ENCODE measurements at regions not wholly inside any gene's neighbourhood (a gene's known extent, or its start where the extent isn't known, plus 50 kb on each side); places are given as distances from the start of the nearest gene placed in this dataset.

GRCh38 chr12:60138526-60138925, 542.7 kb downstream of the SLC16A7 start:
- DNase-seq (ENCODE audit: low spot score) = no peak

GRCh38 chr12:60144395-60144794, 548.6 kb downstream of the SLC16A7 start:
- no peak for DNase-seq (ENCODE audit: low spot score)

- no peak for DNase-seq (ENCODE audit: low spot score)
Measured at GRCh38 chr12:60148109-60148508, 552.3 kb downstream of the SLC16A7 start.

GRCh38 chr12:60148831-60149230, 553.0 kb downstream of the SLC16A7 start:
- no peak for DNase-seq (ENCODE audit: low spot score)

- no peak for DNase-seq (ENCODE audit: low spot score)
Measured at GRCh38 chr12:60152756-60153155, 556.9 kb downstream of the SLC16A7 start.

GRCh38 chr12:60159761-60160160, 563.9 kb downstream of the SLC16A7 start:
- DNase-seq (ENCODE audit: low spot score) = no peak

- DNase-seq (ENCODE audit: low spot score) = no peak
Measured at GRCh38 chr12:60162988-60163720, 567.3 kb downstream of the SLC16A7 start.

GRCh38 chr12:60165781-60166180, 570.0 kb downstream of the SLC16A7 start:
- DNase-seq (ENCODE audit: low spot score) = no peak

GRCh38 chr12:60168441-60168840, 572.6 kb downstream of the SLC16A7 start:
- DNase-seq (ENCODE audit: low spot score) = no peak

GRCh38 chr12:60169904-60170303, 574.1 kb downstream of the SLC16A7 start:
- no peak for DNase-seq (ENCODE audit: low spot score)

GRCh38 chr12:60172266-60173211, 576.7 kb downstream of the SLC16A7 start:
- no peak for DNase-seq (ENCODE audit: low spot score)

GRCh38 chr12:60173224-60174170, 577.7 kb downstream of the SLC16A7 start:
- no peak for DNase-seq (ENCODE audit: low spot score)

GRCh38 chr12:60174476-60174875, 578.6 kb downstream of the SLC16A7 start:
- no peak for DNase-seq (ENCODE audit: low spot score)

GRCh38 chr12:60174941-60175340, 579.1 kb downstream of the SLC16A7 start:
- no peak for DNase-seq (ENCODE audit: low spot score)

- DNase-seq (ENCODE audit: low spot score) = no peak
Measured at GRCh38 chr12:60176891-60177290, 581.1 kb downstream of the SLC16A7 start.

- no peak for DNase-seq (ENCODE audit: low spot score)
Measured at GRCh38 chr12:60180298-60180697, 584.5 kb downstream of the SLC16A7 start.

GRCh38 chr12:60182354-60182753, 586.5 kb downstream of the SLC16A7 start:
- DNase-seq (ENCODE audit: low spot score) = no peak

GRCh38 chr12:60184096-60184495, 588.3 kb downstream of the SLC16A7 start:
- DNase-seq (ENCODE audit: low spot score) = no peak

- no peak for DNase-seq (ENCODE audit: low spot score)
Measured at GRCh38 chr12:60185060-60185459, 589.2 kb downstream of the SLC16A7 start.

GRCh38 chr12:60191271-60191670, 595.4 kb downstream of the SLC16A7 start:
- DNase-seq (ENCODE audit: low spot score) = no peak

GRCh38 chr12:60191676-60192359, 596.0 kb downstream of the SLC16A7 start:
- no peak for DNase-seq (ENCODE audit: low spot score)
